ENCODE measurements at regions not wholly inside any gene's neighbourhood (a gene's known extent, or its start where the extent isn't known, plus 50 kb on each side); places are given as distances from the start of the nearest gene placed in this dataset.

GRCh38 chr12:73629893-73630831, 907.5 kb upstream of the ATXN7L3B start:
- TF ChIP-seq CTCF (IDR thresholded peaks at IDR 0.05; ENCODE audit: poor library complexity, severe bottlenecking) (no peak), EZH2 (IDR thresholded peaks at IDR 0.05; ENCODE audit: borderline replicate concordance, insufficient read depth, low read length, poor library complexity, severe bottlenecking) (no peak), MXI1 (conservative IDR thresholded peaks at IDR 0.05; ENCODE audit: poor library complexity, severe bottlenecking) (no peak)
- TF ChIP-seq, protein P1, sequence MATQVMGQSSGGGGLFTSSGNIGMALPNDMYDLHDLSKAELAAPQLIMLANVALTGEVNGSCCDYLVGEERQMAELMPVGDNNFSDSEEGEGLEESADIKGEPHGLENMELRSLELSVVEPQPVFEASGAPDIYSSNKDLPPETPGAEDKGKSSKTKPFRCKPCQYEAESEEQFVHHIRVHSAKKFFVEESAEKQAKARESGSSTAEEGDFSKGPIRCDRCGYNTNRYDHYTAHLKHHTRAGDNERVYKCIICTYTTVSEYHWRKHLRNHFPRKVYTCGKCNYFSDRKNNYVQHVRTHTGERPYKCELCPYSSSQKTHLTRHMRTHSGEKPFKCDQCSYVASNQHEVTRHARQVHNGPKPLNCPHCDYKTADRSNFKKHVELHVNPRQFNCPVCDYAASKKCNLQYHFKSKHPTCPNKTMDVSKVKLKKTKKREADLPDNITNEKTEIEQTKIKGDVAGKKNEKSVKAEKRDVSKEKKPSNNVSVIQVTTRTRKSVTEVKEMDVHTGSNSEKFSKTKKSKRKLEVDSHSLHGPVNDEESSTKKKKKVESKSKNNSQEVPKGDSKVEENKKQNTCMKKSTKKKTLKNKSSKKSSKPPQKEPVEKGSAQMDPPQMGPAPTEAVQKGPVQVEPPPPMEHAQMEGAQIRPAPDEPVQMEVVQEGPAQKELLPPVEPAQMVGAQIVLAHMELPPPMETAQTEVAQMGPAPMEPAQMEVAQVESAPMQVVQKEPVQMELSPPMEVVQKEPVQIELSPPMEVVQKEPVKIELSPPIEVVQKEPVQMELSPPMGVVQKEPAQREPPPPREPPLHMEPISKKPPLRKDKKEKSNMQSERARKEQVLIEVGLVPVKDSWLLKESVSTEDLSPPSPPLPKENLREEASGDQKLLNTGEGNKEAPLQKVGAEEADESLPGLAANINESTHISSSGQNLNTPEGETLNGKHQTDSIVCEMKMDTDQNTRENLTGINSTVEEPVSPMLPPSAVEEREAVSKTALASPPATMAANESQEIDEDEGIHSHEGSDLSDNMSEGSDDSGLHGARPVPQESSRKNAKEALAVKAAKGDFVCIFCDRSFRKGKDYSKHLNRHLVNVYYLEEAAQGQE (IDR thresholded peaks at IDR 0.05; ENCODE audit: borderline replicate concordance), result peak; percentile 93

All from neural cell (in vitro differentiated cells).